ENCODE measurements at regions not wholly inside any gene's neighbourhood (a gene's known extent, or its start where the extent isn't known, plus 50 kb on each side); places are given as distances from the start of the nearest gene placed in this dataset.

- Histone ChIP-seq H3K36me3 (no peaks in the 10 kb centered on the region), H3K27me3 (no peaks in the 10 kb centered on the region), H3K27ac (no peak overlapping the region), H3K4me3 (no peak overlapping the region), H3K9me3 (peaks cover 0 to 4% (median 0%) of the 10 kb centered on the region in 3 donors), H3K4me1 (no peaks in the 10 kb centered on the region)
- WGBS, 2 donors (ENCODE audit: low coverage in 1 of 2), result 83 to 91% methylated on average over 6 to 8 of the region's 10 CpGs
- ATAC-seq, result no peak
- TF ChIP-seq EP300 (IDR thresholded peaks at IDR 0.05), result no peak
- TF ChIP-seq POLR2AphosphoS5 (IDR thresholded peaks at IDR 0.05), result no peak
- no peak for TF ChIP-seq CTCF (IDR thresholded peaks at IDR 0.05)
- no peak for TF ChIP-seq POLR2A (IDR thresholded peaks at IDR 0.05)
Measured at GRCh38 chr6:120786682-120787081, 547.6 kb downstream of the TBC1D32 start.

- Histone ChIP-seq H3K4me3 (no peak overlapping the region), H3K27me3 (no peaks in the 10 kb centered on the region), H3K36me3 (no peaks in the 10 kb centered on the region), H3K4me1 (no peaks in the 10 kb centered on the region), H3K9me3 (peaks cover 0 to under 1% (median 0%) of the 10 kb centered on the region in 3 donors), H3K27ac (no peak overlapping the region)
- TF ChIP-seq CTCF (IDR thresholded peaks at IDR 0.05), result no peak
- no peak for TF ChIP-seq EP300 (IDR thresholded peaks at IDR 0.05)
- no peak for TF ChIP-seq POLR2AphosphoS5 (IDR thresholded peaks at IDR 0.05)
- TF ChIP-seq POLR2A (IDR thresholded peaks at IDR 0.05), result no peak
- 81% methylated on average over 7 of the region's 8 CpGs; no CpG with 5 or more reads in 1 of the 2 donors for WGBS, 2 donors (ENCODE audit: low coverage in 1 of 2)
- ATAC-seq, result no peak
Measured at GRCh38 chr6:120786256-120786655, 548.0 kb downstream of the TBC1D32 start.

GRCh38 chr6:120785459-120786086 is 548.7 kb downstream of the TBC1D32 start:
- Histone ChIP-seq H3K27ac (no peak overlapping the region), H3K9me3 (no peaks in the 10 kb centered on the region), H3K27me3 (no peaks in the 10 kb centered on the region), H3K36me3 (no peaks in the 10 kb centered on the region), H3K4me3 (no peak overlapping the region), H3K4me1 (no peaks in the 10 kb centered on the region)
- no peak for TF ChIP-seq POLR2AphosphoS5 (IDR thresholded peaks at IDR 0.05)
- TF ChIP-seq CTCF (IDR thresholded peaks at IDR 0.05), result no peak
- no peak for ATAC-seq
- WGBS, 2 donors (ENCODE audit: low coverage in 1 of 2), result 92% methylated on average over 2 of the region's 7 CpGs

GRCh38 chr6:120779441-120779840 is 554.8 kb downstream of the TBC1D32 start:
- Histone ChIP-seq H3K9me3 (peaks cover 0 to 20% (median 0%) of the 10 kb centered on the region in 3 donors), H3K36me3 (no peaks in the 10 kb centered on the region), H3K27ac (no peak overlapping the region), H3K4me1 (no peaks in the 10 kb centered on the region), H3K4me3 (no peak overlapping the region), H3K27me3 (no peaks in the 10 kb centered on the region)
- ATAC-seq, result peak; percentile 31
- WGBS, 2 donors (ENCODE audit: low coverage in 1 of 2), result 100% methylated on average over 1 of the region's 4 CpGs; no CpG with 5 or more reads in 1 of the 2 donors
- no peak for TF ChIP-seq POLR2A (IDR thresholded peaks at IDR 0.05)
- no peak for TF ChIP-seq EP300 (IDR thresholded peaks at IDR 0.05)
- no peak for TF ChIP-seq POLR2AphosphoS5 (IDR thresholded peaks at IDR 0.05)
- no peak for TF ChIP-seq CTCF (IDR thresholded peaks at IDR 0.05)

- no peak for ATAC-seq
Measured at GRCh38 chr6:120775698-120776097, 558.6 kb downstream of the TBC1D32 start.

More at GRCh38 chr6:120775698-120776097, 558.6 kb downstream of the TBC1D32 start:
- 58 to 73% methylated on average over 3 of the region's 3 CpGs for WGBS, 2 donors (ENCODE audit: low coverage in 1 of 2)
- Histone ChIP-seq H3K9me3 (peaks cover 0 to 20% (median 0%) of the 10 kb centered on the region in 3 donors), H3K36me3 (no peaks in the 10 kb centered on the region), H3K4me3 (no peak overlapping the region), H3K27ac (no peak overlapping the region), H3K27me3 (no peaks in the 10 kb centered on the region), H3K4me1 (no peaks in the 10 kb centered on the region)
- TF ChIP-seq POLR2A (IDR thresholded peaks at IDR 0.05), result no peak
- TF ChIP-seq EP300 (IDR thresholded peaks at IDR 0.05), result no peak
- no peak for TF ChIP-seq POLR2AphosphoS5 (IDR thresholded peaks at IDR 0.05)
- no peak for TF ChIP-seq CTCF (IDR thresholded peaks at IDR 0.05)

Measured in gastroesophageal sphincter (tissue), 4 donors.